ENCODE measurements at regions not wholly inside any gene's neighbourhood (a gene's known extent, or its start where the extent isn't known, plus 50 kb on each side); places are given as distances from the start of the nearest gene placed in this dataset.

DNA sequence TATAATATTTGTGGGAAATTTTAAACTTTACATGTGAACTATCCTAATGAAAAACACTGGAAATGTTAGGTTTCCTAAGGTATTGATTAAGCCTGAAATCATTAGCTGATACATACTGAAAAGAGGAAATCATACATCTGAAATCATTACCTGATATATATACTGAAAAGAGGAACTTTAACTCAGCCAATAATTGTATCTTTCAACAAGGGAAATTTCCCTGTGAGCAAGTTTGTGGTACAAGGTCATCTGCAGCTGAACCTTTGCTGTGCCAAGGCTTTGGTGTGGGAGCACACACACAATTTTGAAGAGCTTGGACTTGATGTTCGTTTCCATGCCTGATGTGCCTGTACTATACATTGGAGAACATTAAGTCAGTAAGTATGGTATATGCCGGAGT lies 131.9 kb upstream of the USP9X start (continued):
- peak; percentile 26 for TF ChIP-seq MEF2B (IDR thresholded peaks at IDR 0.05; ENCODE audit: partially characterized antibody, poor library complexity, severe bottlenecking)
- no peak for TF ChIP-seq NR2C2 (IDR thresholded peaks at IDR 0.05; ENCODE audit: borderline replicate concordance, control insufficient read depth, insufficient read length, low read depth)
- TF ChIP-seq, protein P1, sequence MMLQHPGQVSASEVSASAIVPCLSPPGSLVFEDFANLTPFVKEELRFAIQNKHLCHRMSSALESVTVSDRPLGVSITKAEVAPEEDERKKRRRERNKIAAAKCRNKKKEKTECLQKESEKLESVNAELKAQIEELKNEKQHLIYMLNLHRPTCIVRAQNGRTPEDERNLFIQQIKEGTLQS (IDR thresholded peaks at IDR 0.05; ENCODE audit: borderline replicate concordance, extremely low read depth, low read depth, low read length), result no peak
- TF ChIP-seq NRF1 (conservative IDR thresholded peaks at IDR 0.05; ENCODE audit: low read depth, low read length), result no peak
- no peak for TF ChIP-seq SUPT20H (IDR thresholded peaks at IDR 0.05; ENCODE audit: borderline replicate concordance, control insufficient read depth, low read depth, low read length)
- no peak for TF ChIP-seq LARP7 (IDR thresholded peaks at IDR 0.05)
- TF ChIP-seq TCF3 (IDR thresholded peaks at IDR 0.05; ENCODE audit: borderline replicate concordance, insufficient read depth, low read depth, low read length), result no peak
- no peak for TF ChIP-seq BACH1 (IDR thresholded peaks at IDR 0.05; ENCODE audit: borderline replicate concordance)
- TF ChIP-seq, protein P2, sequence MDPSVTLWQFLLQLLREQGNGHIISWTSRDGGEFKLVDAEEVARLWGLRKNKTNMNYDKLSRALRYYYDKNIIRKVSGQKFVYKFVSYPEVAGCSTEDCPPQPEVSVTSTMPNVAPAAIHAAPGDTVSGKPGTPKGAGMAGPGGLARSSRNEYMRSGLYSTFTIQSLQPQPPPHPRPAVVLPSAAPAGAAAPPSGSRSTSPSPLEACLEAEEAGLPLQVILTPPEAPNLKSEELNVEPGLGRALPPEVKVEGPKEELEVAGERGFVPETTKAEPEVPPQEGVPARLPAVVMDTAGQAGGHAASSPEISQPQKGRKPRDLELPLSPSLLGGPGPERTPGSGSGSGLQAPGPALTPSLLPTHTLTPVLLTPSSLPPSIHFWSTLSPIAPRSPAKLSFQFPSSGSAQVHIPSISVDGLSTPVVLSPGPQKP (IDR thresholded peaks at IDR 0.05; ENCODE audit: low read depth, low read length), result no peak
- TF ChIP-seq, protein P3, sequence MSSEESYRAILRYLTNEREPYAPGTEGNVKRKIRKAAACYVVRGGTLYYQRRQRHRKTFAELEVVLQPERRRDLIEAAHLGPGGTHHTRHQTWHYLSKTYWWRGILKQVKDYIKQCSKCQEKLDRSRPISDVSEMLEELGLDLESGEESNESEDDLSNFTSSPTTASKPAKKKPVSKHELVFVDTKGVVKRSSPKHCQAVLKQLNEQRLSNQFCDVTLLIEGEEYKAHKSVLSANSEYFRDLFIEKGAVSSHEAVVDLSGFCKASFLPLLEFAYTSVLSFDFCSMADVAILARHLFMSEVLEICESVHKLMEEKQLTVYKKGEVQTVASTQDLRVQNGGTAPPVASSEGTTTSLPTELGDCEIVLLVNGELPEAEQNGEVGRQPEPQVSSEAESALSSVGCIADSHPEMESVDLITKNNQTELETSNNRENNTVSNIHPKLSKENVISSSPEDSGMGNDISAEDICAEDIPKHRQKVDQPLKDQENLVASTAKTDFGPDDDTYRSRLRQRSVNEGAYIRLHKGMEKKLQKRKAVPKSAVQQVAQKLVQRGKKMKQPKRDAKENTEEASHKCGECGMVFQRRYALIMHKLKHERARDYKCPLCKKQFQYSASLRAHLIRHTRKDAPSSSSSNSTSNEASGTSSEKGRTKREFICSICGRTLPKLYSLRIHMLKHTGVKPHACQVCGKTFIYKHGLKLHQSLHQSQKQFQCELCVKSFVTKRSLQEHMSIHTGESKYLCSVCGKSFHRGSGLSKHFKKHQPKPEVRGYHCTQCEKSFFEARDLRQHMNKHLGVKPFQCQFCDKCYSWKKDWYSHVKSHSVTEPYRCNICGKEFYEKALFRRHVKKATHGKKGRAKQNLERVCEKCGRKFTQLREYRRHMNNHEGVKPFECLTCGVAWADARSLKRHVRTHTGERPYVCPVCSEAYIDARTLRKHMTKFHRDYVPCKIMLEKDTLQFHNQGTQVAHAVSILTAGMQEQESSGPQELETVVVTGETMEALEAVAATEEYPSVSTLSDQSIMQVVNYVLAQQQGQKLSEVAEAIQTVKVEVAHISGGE (CRISPR knock-in tag; IDR thresholded peaks at IDR 0.05), result no peak
- TF ChIP-seq FOXM1 (IDR thresholded peaks at IDR 0.05; ENCODE audit: low read depth, low read length), result no peak; the same call in 1 of the 2 replicates
- TF ChIP-seq EED (IDR thresholded peaks at IDR 0.05; ENCODE audit: low read depth), result 0 out of 2 replicates have a peak, but pooled peaks have one; percentile 12
- TF ChIP-seq SUZ12 (IDR thresholded peaks at IDR 0.05; ENCODE audit: unreplicated experiment), result no peak
- no peak for TF ChIP-seq JUND (IDR thresholded peaks at IDR 0.05; ENCODE audit: low read depth, low read length)
- TF ChIP-seq KLF5 (IDR thresholded peaks at IDR 0.05; ENCODE audit: partially characterized antibody), result no peak
- no peak for TF ChIP-seq IRF4 (IDR thresholded peaks at IDR 0.05; ENCODE audit: low read depth, low read length)
- TF ChIP-seq, protein P4, sequence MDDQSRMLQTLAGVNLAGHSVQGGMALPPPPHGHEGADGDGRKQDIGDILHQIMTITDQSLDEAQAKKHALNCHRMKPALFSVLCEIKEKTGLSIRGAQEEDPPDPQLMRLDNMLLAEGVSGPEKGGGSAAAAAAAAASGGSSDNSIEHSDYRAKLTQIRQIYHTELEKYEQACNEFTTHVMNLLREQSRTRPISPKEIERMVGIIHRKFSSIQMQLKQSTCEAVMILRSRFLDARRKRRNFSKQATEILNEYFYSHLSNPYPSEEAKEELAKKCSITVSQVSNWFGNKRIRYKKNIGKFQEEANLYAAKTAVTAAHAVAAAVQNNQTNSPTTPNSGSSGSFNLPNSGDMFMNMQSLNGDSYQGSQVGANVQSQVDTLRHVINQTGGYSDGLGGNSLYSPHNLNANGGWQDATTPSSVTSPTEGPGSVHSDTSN (IDR thresholded peaks at IDR 0.05; ENCODE audit: insufficient replicate concordance, low read depth, low read length), result no peak
- TF ChIP-seq TARDBP (IDR thresholded peaks at IDR 0.05; ENCODE audit: borderline replicate concordance), result no peak
- TF ChIP-seq, protein P5, sequence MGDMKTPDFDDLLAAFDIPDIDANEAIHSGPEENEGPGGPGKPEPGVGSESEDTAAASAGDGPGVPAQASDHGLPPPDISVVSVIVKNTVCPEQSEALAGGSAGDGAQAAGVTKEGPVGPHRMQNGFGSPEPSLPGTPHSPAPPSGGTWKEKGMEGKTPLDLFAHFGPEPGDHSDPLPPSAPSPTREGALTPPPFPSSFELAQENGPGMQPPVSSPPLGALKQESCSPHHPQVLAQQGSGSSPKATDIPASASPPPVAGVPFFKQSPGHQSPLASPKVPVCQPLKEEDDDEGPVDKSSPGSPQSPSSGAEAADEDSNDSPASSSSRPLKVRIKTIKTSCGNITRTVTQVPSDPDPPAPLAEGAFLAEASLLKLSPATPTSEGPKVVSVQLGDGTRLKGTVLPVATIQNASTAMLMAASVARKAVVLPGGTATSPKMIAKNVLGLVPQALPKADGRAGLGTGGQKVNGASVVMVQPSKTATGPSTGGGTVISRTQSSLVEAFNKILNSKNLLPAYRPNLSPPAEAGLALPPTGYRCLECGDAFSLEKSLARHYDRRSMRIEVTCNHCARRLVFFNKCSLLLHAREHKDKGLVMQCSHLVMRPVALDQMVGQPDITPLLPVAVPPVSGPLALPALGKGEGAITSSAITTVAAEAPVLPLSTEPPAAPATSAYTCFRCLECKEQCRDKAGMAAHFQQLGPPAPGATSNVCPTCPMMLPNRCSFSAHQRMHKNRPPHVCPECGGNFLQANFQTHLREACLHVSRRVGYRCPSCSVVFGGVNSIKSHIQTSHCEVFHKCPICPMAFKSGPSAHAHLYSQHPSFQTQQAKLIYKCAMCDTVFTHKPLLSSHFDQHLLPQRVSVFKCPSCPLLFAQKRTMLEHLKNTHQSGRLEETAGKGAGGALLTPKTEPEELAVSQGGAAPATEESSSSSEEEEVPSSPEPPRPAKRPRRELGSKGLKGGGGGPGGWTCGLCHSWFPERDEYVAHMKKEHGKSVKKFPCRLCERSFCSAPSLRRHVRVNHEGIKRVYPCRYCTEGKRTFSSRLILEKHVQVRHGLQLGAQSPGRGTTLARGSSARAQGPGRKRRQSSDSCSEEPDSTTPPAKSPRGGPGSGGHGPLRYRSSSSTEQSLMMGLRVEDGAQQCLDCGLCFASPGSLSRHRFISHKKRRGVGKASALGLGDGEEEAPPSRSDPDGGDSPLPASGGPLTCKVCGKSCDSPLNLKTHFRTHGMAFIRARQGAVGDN (IDR thresholded peaks at IDR 0.05), result no peak
- TF ChIP-seq CEBPB (IDR thresholded peaks at IDR 0.05; ENCODE audit: borderline replicate concordance in 1 of 2, low read depth in 2 of 2, low read length in 2 of 2), result no peak
